MM.1S (cell line): ENCODE measurements at regions not wholly inside any gene's neighbourhood (a gene's known extent, or its start where the extent isn't known, plus 50 kb on each side); places are given as distances from the start of the nearest gene placed in this dataset.

Source experiments
- DNase-seq: peaks from one replicate; pipeline ENCODE4 v3.0.0-alpha.2; 2015
- H2AFZ ChIP-seq: fragments of 300-600 bp; sonication (generic); 2 replicates; pipeline ENCODE4 v1.6.0; 2016; ENCODE audit warnings: antibody characterized with exemption, low read length
- H3F3A ChIP-seq: fragments of 300-600 bp; sonication (generic); 2 replicates; pipeline ENCODE4 v1.6.1; 2016; ENCODE audit warnings: mild to moderate bottlenecking, antibody characterized with exemption, low read length, moderate library complexity, mixed read lengths; ENCODE audit not compliant: insufficient read depth
- H3K27ac ChIP-seq: fragments of 300-600 bp; sonication (generic); 2 replicates; pipeline ENCODE4 v1.5.1; 2016; ENCODE audit warnings: mild to moderate bottlenecking, low read length
- H3K27me3 ChIP-seq: fragments of 300-600 bp; sonication (generic); replicated peaks from 2 replicates; pipeline ENCODE4 v1.6.0; 2016; ENCODE audit warnings: low read length; ENCODE audit not compliant: insufficient read depth
- H3K36me3 ChIP-seq: fragments of 300-600 bp; sonication (generic); replicated peaks from 2 replicates; pipeline ENCODE4 v1.6.1; 2016; ENCODE audit warnings: mild to moderate bottlenecking, low read length, mixed read lengths; ENCODE audit not compliant: insufficient read depth
- H3K4me1 ChIP-seq: fragments of 300-600 bp; sonication (generic); 2 replicates; pipeline ENCODE4 v1.6.1; 2016; ENCODE audit warnings: low read length, mixed read lengths
- H3K4me2 ChIP-seq: fragments of 300-600 bp; sonication (generic); 2 replicates; pipeline ENCODE4 v1.6.0; 2016; ENCODE audit warnings: low read depth, low read length
- H3K4me3 ChIP-seq: fragments of 300-600 bp; sonication (generic); 2 replicates; pipeline ENCODE4 v1.5.1; 2016; ENCODE audit warnings: low read length, mixed read lengths
- H3K79me2 ChIP-seq: fragments of 300-600 bp; sonication (generic); 2 replicates; pipeline ENCODE4 v1.6.1; 2016; ENCODE audit warnings: mixed run types, low read length, mixed read lengths
- H3K9ac ChIP-seq: fragments of 300-600 bp; sonication (generic); 2 replicates; pipeline ENCODE4 v1.6.1; 2016; ENCODE audit warnings: low read length, mixed read lengths
- H3K9me2 ChIP-seq: fragments of 300-600 bp; sonication (generic); replicated peaks from 2 replicates; pipeline ENCODE4 v1.6.1; 2016; ENCODE audit warnings: mild to moderate bottlenecking, low read length, mixed read lengths; ENCODE audit not compliant: insufficient read depth
- H3K9me3 ChIP-seq: fragments of 300-600 bp; sonication (generic); replicated peaks from 2 replicates; pipeline ENCODE4 v1.6.1; 2016; ENCODE audit warnings: mild to moderate bottlenecking, low read length, mixed read lengths; ENCODE audit not compliant: insufficient read depth
- H4K20me1 ChIP-seq: fragments of 300-600 bp; sonication (generic); 2 replicates; pipeline ENCODE4 v1.6.1; 2016; ENCODE audit warnings: mild to moderate bottlenecking, low read length, moderate library complexity, mixed read lengths; ENCODE audit not compliant: insufficient read depth
- CTCF ChIP-seq: fragments of 300-600 bp; sonication (generic); IDR thresholded peaks from 2 replicates; pipeline ENCODE4 v1.5.1; 2016; ENCODE audit warnings: antibody characterized with exemption, low read length, mixed read lengths
- EZH2 ChIP-seq: fragments of 300-600 bp; sonication (generic); optimal IDR thresholded peaks from 2 replicates; pipeline ENCODE3; 2017; ENCODE audit warnings: low read depth, mild to moderate bottlenecking, antibody characterized with exemption, low read length, mixed read lengths
- EZH2phosphoT487 ChIP-seq: fragments of 300-600 bp; sonication (generic); IDR thresholded peaks from 2 replicates; pipeline ENCODE4 v1.6.1; 2018; ENCODE audit warnings: antibody characterized with exemption, low read length

DNA sequence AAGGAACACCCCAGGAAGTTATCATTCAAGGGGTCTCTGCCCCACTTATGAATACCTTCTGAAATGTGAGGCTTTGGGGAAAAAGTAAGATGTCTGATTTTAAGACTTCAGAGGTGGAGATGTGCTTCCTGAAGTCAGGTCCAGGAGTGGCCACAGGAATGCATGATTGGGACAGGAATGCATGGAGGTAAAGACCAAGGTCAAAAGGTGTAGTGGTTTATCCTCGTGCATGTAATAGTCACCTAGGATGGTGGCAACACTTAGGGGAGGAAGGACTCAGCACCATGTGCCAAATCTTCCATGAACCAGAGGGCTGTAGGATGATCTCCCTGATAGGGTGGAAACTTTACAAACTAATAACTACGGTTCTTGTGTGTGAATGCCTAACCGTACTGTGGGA is 217.3 kb downstream of the C12orf75 start:
- TF ChIP-seq EZH2phosphoT487 (no peak), EZH2 (no peak), CTCF (no peak)
- H3K27me3 ChIP-seq: no peaks in the 10 kb centered on the region
- no peaks in the 10 kb centered on the region for H3K36me3 ChIP-seq
- H3K9me3 ChIP-seq: no peaks in the 10 kb centered on the region
- H3F3A ChIP-seq: no peaks in the 10 kb centered on the region
- no peak overlapping the region for H2AFZ ChIP-seq
- no peak overlapping the region for H3K27ac ChIP-seq
- H4K20me1 ChIP-seq: no peaks in the 10 kb centered on the region
- no peak overlapping the region for H3K9ac ChIP-seq
- no peaks in the 10 kb centered on the region for H3K79me2 ChIP-seq
- H3K4me2 ChIP-seq: no peak overlapping the region
- H3K4me3 ChIP-seq: no peak overlapping the region
- H3K9me2 ChIP-seq: no peaks in the 10 kb centered on the region
- H3K4me1 ChIP-seq: no peaks in the 10 kb centered on the region
- no peak for DNase-seq

- H2AFZ ChIP-seq: no peak overlapping the region
- H3K4me2 ChIP-seq: no peak overlapping the region
- no peaks in the 10 kb centered on the region for H3K9me3 ChIP-seq
- H3K36me3 ChIP-seq: no peaks in the 10 kb centered on the region
- H3K4me3 ChIP-seq: no peak overlapping the region
- no peaks in the 10 kb centered on the region for H4K20me1 ChIP-seq
- H3K27ac ChIP-seq: no peak overlapping the region
- DNase-seq: no peak
- no peaks in the 10 kb centered on the region for H3K79me2 ChIP-seq
- H3K9ac ChIP-seq: no peak overlapping the region
- TF ChIP-seq EZH2phosphoT487 (no peak), EZH2 (no peak), CTCF (no peak)
- no peaks in the 10 kb centered on the region for H3F3A ChIP-seq
- H3K27me3 ChIP-seq: no peaks in the 10 kb centered on the region
- no peaks in the 10 kb centered on the region for H3K4me1 ChIP-seq
- H3K9me2 ChIP-seq: no peaks in the 10 kb centered on the region
Observed at GRCh38 chr12:105548626-105549025, 218.1 kb downstream of the C12orf75 start.

- H4K20me1 ChIP-seq: no peaks in the 10 kb centered on the region
- no peaks in the 10 kb centered on the region for H3K79me2 ChIP-seq
Observed at GRCh38 chr12:105552056-105552455, 221.6 kb downstream of the C12orf75 start.

More at GRCh38 chr12:105552056-105552455, 221.6 kb downstream of the C12orf75 start:
- TF ChIP-seq EZH2 (no peak), EZH2phosphoT487 (no peak), CTCF (no peak)
- no peaks in the 10 kb centered on the region for H3K36me3 ChIP-seq
- H3K9me2 ChIP-seq: no peaks in the 10 kb centered on the region
- H3K9ac ChIP-seq: no peak overlapping the region
- no peak overlapping the region for H3K4me3 ChIP-seq
- no peak overlapping the region for H3K4me2 ChIP-seq
- H3K27me3 ChIP-seq: no peaks in the 10 kb centered on the region
- H2AFZ ChIP-seq: no peak overlapping the region
- H3F3A ChIP-seq: no peaks in the 10 kb centered on the region
- DNase-seq: no peak
- no peaks in the 10 kb centered on the region for H3K4me1 ChIP-seq
- H3K27ac ChIP-seq: no peak overlapping the region
- no peaks in the 10 kb centered on the region for H3K9me3 ChIP-seq
